Ectodermal cell (in vitro differentiated cells): ENCODE measurements at regions not wholly inside any gene's neighbourhood (a gene's known extent, or its start where the extent isn't known, plus 50 kb on each side); places are given as distances from the start of the nearest gene placed in this dataset.

Source experiments
- H3K27ac ChIP-seq: 2 replicates; pipeline ENCODE4 v1.7.0; 2013; ENCODE audit warnings: mild to moderate bottlenecking, low read depth, low read length; ENCODE audit not compliant: insufficient read depth, poor library complexity, severe bottlenecking
- H3K27me3 ChIP-seq: 2 replicates; pipeline ENCODE4 v1.7.0; 2013; ENCODE audit warnings: mild to moderate bottlenecking, low read length; ENCODE audit not compliant: insufficient read depth, control insufficient read depth, poor library complexity, severe bottlenecking
- H3K36me3 ChIP-seq: one replicate; pipeline ENCODE4 v1.7.0; 2013; ENCODE audit warnings: low read length; ENCODE audit not compliant: control insufficient read depth, insufficient read depth
- H3K4me1 ChIP-seq: one replicate; pipeline ENCODE4 v1.7.0; 2013; ENCODE audit warnings: low read length; ENCODE audit not compliant: control insufficient read depth, insufficient read depth
- H3K4me3 ChIP-seq: 2 replicates; pipeline ENCODE4 v1.7.0; 2013; ENCODE audit warnings: low read depth, low read length, control low read depth; ENCODE audit not compliant: insufficient read depth
- H3K9me3 ChIP-seq: 2 replicates; pipeline ENCODE4 v1.7.0; 2013; ENCODE audit warnings: mild to moderate bottlenecking, low read length, moderate library complexity; ENCODE audit not compliant: control insufficient read depth
- WGBS, 2 experiments: methylation state at CpG; one replicate each; pipeline ENCODE4 v1.1.7; 2013; ENCODE audit warnings: missing lambda C conversion rate in 2 of 2; 5-methylcytosine and 5-hydroxymethylcytosine counted together

- Histone ChIP-seq H3K4me1 (no peaks in the 10 kb centered on the region), H3K36me3 (no peaks in the 10 kb centered on the region), H3K9me3 (no peaks in the 10 kb centered on the region), H3K27me3 (no peaks in the 10 kb centered on the region), H3K4me3 (no peak overlapping the region), H3K27ac (no peak overlapping the region)
- WGBS, 2 experiments: 90% methylated on average over 6 of the region's 6 CpGs
These were observed 79.1 kb upstream of the GALNT2 start for GRCh38 chr1:229987953-229988352.

- no peaks in the 10 kb centered on the region for H3K36me3 ChIP-seq
- 90 to 95% methylated on average over 3 to 5 of the region's 5 CpGs for WGBS, 2 experiments
- H3K4me3 ChIP-seq: no peak overlapping the region
- no peaks in the 10 kb centered on the region for H3K4me1 ChIP-seq
- no peaks in the 10 kb centered on the region for H3K27me3 ChIP-seq
- H3K27ac ChIP-seq: no peak overlapping the region
- H3K9me3 ChIP-seq: no peaks in the 10 kb centered on the region
These were observed 78.5 kb upstream of the GALNT2 start for GRCh38 chr1:229988534-229988933.

GRCh38 chr1:229989591-229990248, 77.3 kb upstream of the GALNT2 start:
- WGBS, 2 experiments: 93% methylated on average over 4 of the region's 4 CpGs
- Histone ChIP-seq H3K36me3 (no peaks in the 10 kb centered on the region), H3K27ac (no peak overlapping the region), H3K4me3 (no peak overlapping the region), H3K9me3 (no peaks in the 10 kb centered on the region), H3K27me3 (no peaks in the 10 kb centered on the region), H3K4me1 (no peaks in the 10 kb centered on the region)

GRCh38 chr1:229990326-229990725, 76.7 kb upstream of the GALNT2 start:
- H3K36me3 ChIP-seq: no peaks in the 10 kb centered on the region
- no peak overlapping the region for H3K4me3 ChIP-seq
- no peak overlapping the region for H3K27ac ChIP-seq
- H3K27me3 ChIP-seq: no peaks in the 10 kb centered on the region
- no peaks in the 10 kb centered on the region for H3K4me1 ChIP-seq
- H3K9me3 ChIP-seq: no peaks in the 10 kb centered on the region
- WGBS, 2 experiments: 96 to 97% methylated on average over 8 of the region's 8 CpGs

GRCh38 chr1:229991104-229991513, 75.9 kb upstream of the GALNT2 start:
- no peaks in the 10 kb centered on the region for H3K36me3 ChIP-seq
- no peaks in the 10 kb centered on the region for H3K4me1 ChIP-seq
- 86 to 90% methylated on average over 8 of the region's 8 CpGs for WGBS, 2 experiments
- no peaks in the 10 kb centered on the region for H3K9me3 ChIP-seq
- H3K27me3 ChIP-seq: no peaks in the 10 kb centered on the region
- no peak overlapping the region for H3K4me3 ChIP-seq
- H3K27ac ChIP-seq: no peak overlapping the region

GRCh38 chr1:229991724-229992333, 75.2 kb upstream of the GALNT2 start:
- no peaks in the 10 kb centered on the region for H3K9me3 ChIP-seq
- whole genome bisulfite sequencing, 2 experiments: 87 to 88% methylated on average over 5 to 6 of the region's 6 CpGs
- no peak overlapping the region for H3K27ac ChIP-seq
- H3K36me3 ChIP-seq: no peaks in the 10 kb centered on the region
- no peak overlapping the region for H3K4me3 ChIP-seq
- H3K4me1 ChIP-seq: no peaks in the 10 kb centered on the region
- no peaks in the 10 kb centered on the region for H3K27me3 ChIP-seq

GRCh38 chr1:229993060-229993459, 74.0 kb upstream of the GALNT2 start:
- Histone ChIP-seq H3K27me3 (no peaks in the 10 kb centered on the region), H3K36me3 (no peaks in the 10 kb centered on the region), H3K4me3 (no peak overlapping the region), H3K4me1 (no peaks in the 10 kb centered on the region), H3K27ac (no peak overlapping the region), H3K9me3 (no peaks in the 10 kb centered on the region)

GRCh38 chr1:229993894-229994293, 73.1 kb upstream of the GALNT2 start:
- H3K36me3 ChIP-seq: no peaks in the 10 kb centered on the region
- no peak overlapping the region for H3K27ac ChIP-seq
- no peaks in the 10 kb centered on the region for H3K27me3 ChIP-seq
- WGBS, 2 experiments: 96% methylated on average over 3 of the region's 3 CpGs
- no peaks in the 10 kb centered on the region for H3K4me1 ChIP-seq
- H3K9me3 ChIP-seq: no peaks in the 10 kb centered on the region
- H3K4me3 ChIP-seq: no peak overlapping the region

GRCh38 chr1:229999004-229999670, 67.9 kb upstream of the GALNT2 start:
- H3K36me3 ChIP-seq: no peaks in the 10 kb centered on the region
- H3K9me3 ChIP-seq: no peaks in the 10 kb centered on the region
- no peak overlapping the region for H3K27ac ChIP-seq
- WGBS, 2 experiments: 85 to 87% methylated on average over 12 of the region's 12 CpGs
- peaks cover 5% of the 10 kb centered on the region for H3K4me1 ChIP-seq
- H3K4me3 ChIP-seq: no peak overlapping the region
- no peaks in the 10 kb centered on the region for H3K27me3 ChIP-seq

- H3K36me3 ChIP-seq: no peaks in the 10 kb centered on the region
- no peak overlapping the region for H3K27ac ChIP-seq
These were observed 66.4 kb upstream of the GALNT2 start for GRCh38 chr1:230000493-230001184.

More at GRCh38 chr1:230000493-230001184, 66.4 kb upstream of the GALNT2 start:
- H3K4me3 ChIP-seq: no peak overlapping the region
- peaks cover 9% of the 10 kb centered on the region for H3K4me1 ChIP-seq
- 90 to 96% methylated on average over 6 of the region's 6 CpGs for WGBS, 2 experiments
- no peaks in the 10 kb centered on the region for H3K9me3 ChIP-seq
- H3K27me3 ChIP-seq: no peaks in the 10 kb centered on the region
